Smooth muscle cell (in vitro differentiated cells): ENCODE measurements at regions not wholly inside any gene's neighbourhood (a gene's known extent, or its start where the extent isn't known, plus 50 kb on each side); places are given as distances from the start of the nearest gene placed in this dataset.
A peak's percentile ranks its signal among the peaks of the same experiment; 100 is the strongest.

Source experiments
- DNase-seq: peaks from one replicate; lab custom pipeline; 2025; ENCODE audit not compliant: unreplicated experiment; lab: John Stamatoyannopoulos, UW
- H2AFZ ChIP-seq: fragments of 200-600 bp; sonication (generic); 2 replicates; pipeline ENCODE4 v1.6.0; 2016; ENCODE audit warnings: antibody characterized with exemption, low read depth, mild to moderate bottlenecking
- H3F3A ChIP-seq: fragments of 200-600 bp; sonication (generic); 2 replicates; pipeline ENCODE4 v1.6.0; 2017; ENCODE audit warnings: antibody characterized with exemption, low read depth
- H3K27ac ChIP-seq: fragments of 200-600 bp; sonication (generic); 2 replicates; pipeline ENCODE4 v1.5.1; 2016; ENCODE audit warnings: low read depth, mild to moderate bottlenecking
- H3K27me3 ChIP-seq: fragments of 200-600 bp; sonication (generic); 2 replicates; pipeline ENCODE4 v1.6.1; 2016; ENCODE audit warnings: low read depth, mild to moderate bottlenecking
- H3K36me3 ChIP-seq: fragments of 200-600 bp; sonication (generic); 2 replicates; pipeline ENCODE4 v1.5.1; 2016; ENCODE audit warnings: low read depth
- H3K4me1 ChIP-seq: fragments of 200-600 bp; sonication (generic); 2 replicates; pipeline ENCODE4 v1.5.1; 2016; ENCODE audit warnings: low read depth
- H3K4me2 ChIP-seq: fragments of 200-600 bp; sonication (generic); 2 replicates; pipeline ENCODE4 v1.6.0; 2016; ENCODE audit warnings: mild to moderate bottlenecking
- H3K4me3 ChIP-seq: fragments of 200-600 bp; sonication (generic); 2 replicates; pipeline ENCODE4 v1.5.1; 2016; ENCODE audit warnings: mild to moderate bottlenecking
- H3K79me2 ChIP-seq: fragments of 200-600 bp; sonication (generic); 2 replicates; pipeline ENCODE4 v1.6.0; 2016; ENCODE audit warnings: low read depth, mild to moderate bottlenecking
- H3K9ac ChIP-seq: fragments of 200-600 bp; sonication (generic); 2 replicates; pipeline ENCODE4 v1.6.0; 2016; ENCODE audit warnings: low read depth
- H3K9me3 ChIP-seq: fragments of 200-600 bp; sonication (generic); replicated peaks from 2 replicates; pipeline ENCODE4 v1.5.1; 2016; ENCODE audit warnings: low read depth
- H4K20me1 ChIP-seq: fragments of 200-600 bp; sonication (generic); 2 replicates; pipeline ENCODE4 v1.6.0; 2016; ENCODE audit warnings: low read depth
- WGBS: methylation state at CpG from one replicate; pipeline ENCODE4 v1.1.7; 2016; ENCODE audit warnings: low lambda C conversion rate; 5-methylcytosine and 5-hydroxymethylcytosine counted together
- TF ChIP-seq, protein P1 (sequence below): fragments of 200-600 bp; sonication (generic); IDR thresholded peaks from 2 replicates; pipeline ENCODE4 v1.5.1; 2017; ENCODE audit warnings: borderline replicate concordance, mild to moderate bottlenecking, antibody characterized with exemption; ENCODE audit not compliant: insufficient read depth, poor library complexity, severe bottlenecking

GRCh38 chr6:94639564-94639963 lies 937.8 kb upstream of the MANEA start:
- Histone ChIP-seq H3K4me1 (no peaks in the 10 kb centered on the region), H3K4me2 (no peak overlapping the region), H3K4me3 (no peak overlapping the region), H3K9ac (no peak overlapping the region), H3K9me3 (no peaks in the 10 kb centered on the region), H3K27me3 (no peaks in the 10 kb centered on the region), H3F3A (no peaks in the 10 kb centered on the region), H4K20me1 (no peaks in the 10 kb centered on the region), H3K79me2 (no peaks in the 10 kb centered on the region), H3K36me3 (no peaks in the 10 kb centered on the region), H3K27ac (no peak overlapping the region), H2AFZ (no peak overlapping the region)
- TF ChIP-seq, protein P1, sequence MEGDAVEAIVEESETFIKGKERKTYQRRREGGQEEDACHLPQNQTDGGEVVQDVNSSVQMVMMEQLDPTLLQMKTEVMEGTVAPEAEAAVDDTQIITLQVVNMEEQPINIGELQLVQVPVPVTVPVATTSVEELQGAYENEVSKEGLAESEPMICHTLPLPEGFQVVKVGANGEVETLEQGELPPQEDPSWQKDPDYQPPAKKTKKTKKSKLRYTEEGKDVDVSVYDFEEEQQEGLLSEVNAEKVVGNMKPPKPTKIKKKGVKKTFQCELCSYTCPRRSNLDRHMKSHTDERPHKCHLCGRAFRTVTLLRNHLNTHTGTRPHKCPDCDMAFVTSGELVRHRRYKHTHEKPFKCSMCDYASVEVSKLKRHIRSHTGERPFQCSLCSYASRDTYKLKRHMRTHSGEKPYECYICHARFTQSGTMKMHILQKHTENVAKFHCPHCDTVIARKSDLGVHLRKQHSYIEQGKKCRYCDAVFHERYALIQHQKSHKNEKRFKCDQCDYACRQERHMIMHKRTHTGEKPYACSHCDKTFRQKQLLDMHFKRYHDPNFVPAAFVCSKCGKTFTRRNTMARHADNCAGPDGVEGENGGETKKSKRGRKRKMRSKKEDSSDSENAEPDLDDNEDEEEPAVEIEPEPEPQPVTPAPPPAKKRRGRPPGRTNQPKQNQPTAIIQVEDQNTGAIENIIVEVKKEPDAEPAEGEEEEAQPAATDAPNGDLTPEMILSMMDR = no peak
- no peak for DNase-seq
- WGBS = 77% methylated on average over 5 of the region's 5 CpGs

GRCh38 chr6:94636780-94637385 lies 940.5 kb upstream of the MANEA start:
- WGBS = 10% methylated on average over 4 of the region's 4 CpGs
- H3K9ac ChIP-seq = no peak overlapping the region
- H3K27ac ChIP-seq = no peak overlapping the region
- no peak overlapping the region for H2AFZ ChIP-seq
- no peak overlapping the region for H3K4me3 ChIP-seq
- DNase-seq = no peak
- H3K27me3 ChIP-seq = no peaks in the 10 kb centered on the region
- H3F3A ChIP-seq = no peaks in the 10 kb centered on the region
- H3K36me3 ChIP-seq = no peaks in the 10 kb centered on the region
- H3K4me1 ChIP-seq = no peaks in the 10 kb centered on the region
- no peaks in the 10 kb centered on the region for H3K79me2 ChIP-seq
- TF ChIP-seq, protein P1 = peak; percentile 36
- peak overlapping the region; percentile 1 for H3K4me2 ChIP-seq
- H3K9me3 ChIP-seq = no peaks in the 10 kb centered on the region
- no peaks in the 10 kb centered on the region for H4K20me1 ChIP-seq

DNA sequence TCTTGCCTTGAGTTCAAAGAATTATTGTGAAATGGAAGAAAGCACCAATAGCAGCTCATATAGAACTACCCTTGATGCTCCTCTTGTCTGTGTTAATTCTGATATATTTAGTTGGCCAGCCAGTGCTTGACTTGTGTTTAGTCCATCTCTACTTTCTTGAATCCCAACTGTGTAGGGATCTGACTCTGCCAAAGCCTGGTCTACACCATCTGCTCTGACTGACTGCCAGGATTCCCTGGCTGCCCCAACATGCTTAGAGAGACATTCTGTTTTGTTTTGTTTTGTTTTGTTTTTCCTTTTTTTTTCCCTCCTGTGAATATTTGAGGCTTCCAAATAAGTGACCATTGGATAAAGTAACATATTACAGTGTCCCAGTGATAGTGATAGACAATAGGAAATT lies 953.7 kb upstream of the MANEA start:
- Histone ChIP-seq H3K4me1 (no peaks in the 10 kb centered on the region), H3K9me3 (no peaks in the 10 kb centered on the region), H3F3A (no peaks in the 10 kb centered on the region), H4K20me1 (no peaks in the 10 kb centered on the region), H3K36me3 (no peaks in the 10 kb centered on the region), H3K27me3 (no peaks in the 10 kb centered on the region), H2AFZ (no peak overlapping the region), H3K9ac (no peak overlapping the region), H3K4me3 (no peak overlapping the region), H3K27ac (no peak overlapping the region), H3K79me2 (no peaks in the 10 kb centered on the region), H3K4me2 (no peak overlapping the region)
- no peak for DNase-seq
- TF ChIP-seq, protein P1 = no peak

GRCh38 chr6:94622783-94623182 lies 954.6 kb upstream of the MANEA start:
- H3K36me3 ChIP-seq = no peaks in the 10 kb centered on the region
- H3F3A ChIP-seq = no peaks in the 10 kb centered on the region
- no peaks in the 10 kb centered on the region for H3K9me3 ChIP-seq
- H3K4me2 ChIP-seq = no peak overlapping the region
- no peaks in the 10 kb centered on the region for H3K79me2 ChIP-seq
- H3K9ac ChIP-seq = no peak overlapping the region
- no peak for DNase-seq
- TF ChIP-seq, protein P1 = no peak
- H3K4me1 ChIP-seq = no peaks in the 10 kb centered on the region
- no peaks in the 10 kb centered on the region for H4K20me1 ChIP-seq
- no peak overlapping the region for H3K27ac ChIP-seq
- no peak overlapping the region for H2AFZ ChIP-seq
- H3K4me3 ChIP-seq = no peak overlapping the region
- no peaks in the 10 kb centered on the region for H3K27me3 ChIP-seq
